ENCODE measurements at regions not wholly inside any gene's neighbourhood (a gene's known extent, or its start where the extent isn't known, plus 50 kb on each side); places are given as distances from the start of the nearest gene placed in this dataset.

DNA sequence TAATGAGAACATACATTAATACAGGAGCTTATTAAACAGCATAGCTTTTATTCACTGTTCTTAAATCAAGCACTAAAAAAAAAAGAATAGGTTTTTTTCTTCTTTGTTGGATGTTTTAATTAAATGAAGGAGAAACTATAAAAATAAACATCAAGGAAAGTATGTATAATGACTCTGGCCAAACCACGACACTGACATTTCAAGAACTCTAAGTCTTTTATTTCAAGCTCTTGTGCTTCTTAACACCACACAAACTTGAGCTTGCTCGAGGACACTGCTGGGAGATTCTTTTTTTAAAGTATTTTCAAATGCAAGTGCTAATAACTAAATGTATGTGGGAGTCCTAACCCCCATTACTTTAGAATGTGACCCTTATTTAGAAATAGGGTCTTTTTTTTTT, 204.9 kb upstream of the PPARGC1A start:
- DNase-seq (ENCODE audit: low spot score) = no peak
- no peaks in the 10 kb centered on the region for H3K79me2 ChIP-seq (ENCODE audit: low read depth)
- no peaks in the 10 kb centered on the region for H3K27me3 ChIP-seq
- no peaks in the 10 kb centered on the region for H3K9me3 Mint-ChIP-seq
- peaks cover 6% of the 10 kb centered on the region for H3K4me1 Mint-ChIP-seq
- H3K4me3 ChIP-seq = no peak overlapping the region
- H3K4me3 Mint-ChIP-seq = no peak overlapping the region
- H3K27ac ChIP-seq = no peak overlapping the region
- H3K36me3 ChIP-seq = no peaks in the 10 kb centered on the region
- no peaks in the 10 kb centered on the region for H3K36me3 Mint-ChIP-seq
- H3K27me3 Mint-ChIP-seq (ENCODE audit: insufficient read depth, low read depth) = no peaks in the 10 kb centered on the region
- no peak overlapping the region for H3K9ac ChIP-seq
- no peaks in the 10 kb centered on the region for H3K4me1 ChIP-seq
- H3K4me2 ChIP-seq = no peak overlapping the region
- TF ChIP-seq EZH2phosphoT487 (IDR thresholded peaks at IDR 0.05) (no peak), EZH2 (IDR thresholded peaks at IDR 0.05) (no peak)
- TF ChIP-seq, protein P1, sequence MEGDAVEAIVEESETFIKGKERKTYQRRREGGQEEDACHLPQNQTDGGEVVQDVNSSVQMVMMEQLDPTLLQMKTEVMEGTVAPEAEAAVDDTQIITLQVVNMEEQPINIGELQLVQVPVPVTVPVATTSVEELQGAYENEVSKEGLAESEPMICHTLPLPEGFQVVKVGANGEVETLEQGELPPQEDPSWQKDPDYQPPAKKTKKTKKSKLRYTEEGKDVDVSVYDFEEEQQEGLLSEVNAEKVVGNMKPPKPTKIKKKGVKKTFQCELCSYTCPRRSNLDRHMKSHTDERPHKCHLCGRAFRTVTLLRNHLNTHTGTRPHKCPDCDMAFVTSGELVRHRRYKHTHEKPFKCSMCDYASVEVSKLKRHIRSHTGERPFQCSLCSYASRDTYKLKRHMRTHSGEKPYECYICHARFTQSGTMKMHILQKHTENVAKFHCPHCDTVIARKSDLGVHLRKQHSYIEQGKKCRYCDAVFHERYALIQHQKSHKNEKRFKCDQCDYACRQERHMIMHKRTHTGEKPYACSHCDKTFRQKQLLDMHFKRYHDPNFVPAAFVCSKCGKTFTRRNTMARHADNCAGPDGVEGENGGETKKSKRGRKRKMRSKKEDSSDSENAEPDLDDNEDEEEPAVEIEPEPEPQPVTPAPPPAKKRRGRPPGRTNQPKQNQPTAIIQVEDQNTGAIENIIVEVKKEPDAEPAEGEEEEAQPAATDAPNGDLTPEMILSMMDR (IDR thresholded peaks at IDR 0.05) = no peak
- no peaks in the 10 kb centered on the region for H3F3A ChIP-seq (ENCODE audit: low read depth)
- no peak overlapping the region for H2AFZ ChIP-seq (replicated peaks)
- H4K20me1 ChIP-seq (ENCODE audit: low read depth) = no peaks in the 10 kb centered on the region
- no peak overlapping the region for H3K27ac Mint-ChIP-seq
- H3K9me3 ChIP-seq (ENCODE audit: low read depth) = no peaks in the 10 kb centered on the region

DNA sequence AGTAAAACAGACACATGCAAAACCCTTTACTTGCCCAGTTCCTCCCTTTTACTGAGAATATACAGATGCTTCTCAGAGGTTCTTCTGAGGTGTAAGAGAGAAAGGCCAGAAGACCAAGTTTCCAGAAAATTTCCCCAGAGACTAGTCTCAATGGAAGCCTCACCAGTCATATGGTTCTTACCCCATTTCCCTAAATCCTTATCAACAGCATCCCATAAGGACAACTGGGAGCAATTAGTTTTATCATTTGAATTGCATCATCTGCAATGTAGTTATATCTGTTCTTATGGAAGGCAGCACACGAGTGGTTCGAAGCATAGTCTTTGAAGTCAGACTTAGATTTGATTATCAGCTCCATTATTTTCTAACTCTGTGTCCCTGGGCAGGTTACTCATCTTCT, 203.6 kb upstream of the PPARGC1A start:
- H3F3A ChIP-seq (ENCODE audit: low read depth) = no peaks in the 10 kb centered on the region
- no peak overlapping the region for H3K27ac Mint-ChIP-seq

DNA sequence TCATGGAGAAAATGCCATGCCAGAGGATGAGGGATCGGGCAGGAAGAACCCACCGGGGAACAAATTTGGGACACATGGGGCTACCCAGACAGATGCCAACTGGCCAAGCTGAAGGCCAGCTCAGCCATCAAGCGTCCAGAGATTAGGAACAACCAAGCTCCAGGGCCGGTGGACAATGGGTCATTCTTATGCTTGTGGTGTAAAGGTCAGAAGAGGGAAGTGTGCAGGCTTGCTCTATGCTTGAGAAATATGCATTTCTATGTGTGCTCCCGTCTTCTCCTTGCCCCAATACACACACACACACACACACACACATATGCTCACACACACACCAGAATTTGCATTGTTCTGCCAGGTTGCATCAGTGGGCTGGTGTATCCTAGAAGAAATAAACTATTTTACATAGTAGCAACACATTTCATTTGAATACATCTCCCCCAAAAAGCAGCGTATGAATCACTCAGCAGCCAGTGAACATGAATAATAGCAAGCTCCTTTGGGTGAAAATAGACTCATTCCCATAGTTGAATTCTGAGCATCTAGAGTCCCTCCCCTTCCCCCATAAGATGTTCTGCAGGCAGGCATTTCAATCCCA, 201.9 kb upstream of the PPARGC1A start:
- H2AFZ ChIP-seq (replicated peaks) = no peak overlapping the region
- H3K4me1 Mint-ChIP-seq = peaks cover 6% of the 10 kb centered on the region
- no peak overlapping the region for H3K27ac ChIP-seq
- H3K9me3 ChIP-seq (ENCODE audit: low read depth) = no peaks in the 10 kb centered on the region
- no peaks in the 10 kb centered on the region for H3K36me3 Mint-ChIP-seq
- no peak overlapping the region for H3K27ac Mint-ChIP-seq
- H3F3A ChIP-seq (ENCODE audit: low read depth) = no peaks in the 10 kb centered on the region
- H3K4me1 ChIP-seq = no peaks in the 10 kb centered on the region
- no peaks in the 10 kb centered on the region for H3K9me3 Mint-ChIP-seq
- H3K27me3 Mint-ChIP-seq (ENCODE audit: insufficient read depth, low read depth) = no peaks in the 10 kb centered on the region
- TF ChIP-seq EZH2 (IDR thresholded peaks at IDR 0.05) (no peak), EZH2phosphoT487 (IDR thresholded peaks at IDR 0.05) (no peak)
- TF ChIP-seq, protein P1 (IDR thresholded peaks at IDR 0.05) = no peak
- H3K4me3 Mint-ChIP-seq = no peak overlapping the region
- no peak overlapping the region for H3K4me3 ChIP-seq
- H3K27me3 ChIP-seq = no peaks in the 10 kb centered on the region
- no peaks in the 10 kb centered on the region for H3K79me2 ChIP-seq (ENCODE audit: low read depth)
- H3K4me2 ChIP-seq = no peak overlapping the region
- DNase-seq (ENCODE audit: low spot score) = no peak
- H3K9ac ChIP-seq = no peak overlapping the region
- H3K36me3 ChIP-seq = no peaks in the 10 kb centered on the region
- no peaks in the 10 kb centered on the region for H4K20me1 ChIP-seq (ENCODE audit: low read depth)

More for the DNA sequence above, 203.6 kb upstream of the PPARGC1A start:
- no peak overlapping the region for H3K4me3 ChIP-seq
- H3K4me1 ChIP-seq = no peaks in the 10 kb centered on the region
- H3K27me3 ChIP-seq = no peaks in the 10 kb centered on the region
- no peaks in the 10 kb centered on the region for H3K79me2 ChIP-seq (ENCODE audit: low read depth)
- H3K27ac ChIP-seq = no peak overlapping the region
- no peak overlapping the region for H3K9ac ChIP-seq
- H3K9me3 ChIP-seq (ENCODE audit: low read depth) = no peaks in the 10 kb centered on the region
- H3K4me1 Mint-ChIP-seq = peaks cover 6% of the 10 kb centered on the region
- TF ChIP-seq, protein P1 (IDR thresholded peaks at IDR 0.05) = no peak
- TF ChIP-seq EZH2phosphoT487 (IDR thresholded peaks at IDR 0.05) (no peak), EZH2 (IDR thresholded peaks at IDR 0.05) (no peak)
- H3K36me3 ChIP-seq = no peaks in the 10 kb centered on the region
- DNase-seq (ENCODE audit: low spot score) = no peak
- H3K4me3 Mint-ChIP-seq = no peak overlapping the region
- H2AFZ ChIP-seq (replicated peaks) = no peak overlapping the region
- H3K4me2 ChIP-seq = no peak overlapping the region
- H3K27me3 Mint-ChIP-seq (ENCODE audit: insufficient read depth, low read depth) = no peaks in the 10 kb centered on the region
- H4K20me1 ChIP-seq (ENCODE audit: low read depth) = no peaks in the 10 kb centered on the region
- H3K9me3 Mint-ChIP-seq = no peaks in the 10 kb centered on the region
- no peaks in the 10 kb centered on the region for H3K36me3 Mint-ChIP-seq

Measured in neural progenitor cell (in vitro differentiated cells).